DMS153 treated with DMSO at 0.1 percent for 48 hours (cell line): ENCODE measurements at regions not wholly inside any gene's neighbourhood (a gene's known extent, or its start where the extent isn't known, plus 50 kb on each side); places are given as distances from the start of the nearest gene placed in this dataset.
"Not testable (repeated sequence)": the region's sequence is repeated elsewhere in the genome, so short reads cannot be mapped to it uniquely, and the experiment has no call there.

Source experiments
- DNase-seq: peaks from one replicate; lab custom pipeline; 2025; ENCODE audit not compliant: unreplicated experiment; lab: John Stamatoyannopoulos, UW

DNA sequence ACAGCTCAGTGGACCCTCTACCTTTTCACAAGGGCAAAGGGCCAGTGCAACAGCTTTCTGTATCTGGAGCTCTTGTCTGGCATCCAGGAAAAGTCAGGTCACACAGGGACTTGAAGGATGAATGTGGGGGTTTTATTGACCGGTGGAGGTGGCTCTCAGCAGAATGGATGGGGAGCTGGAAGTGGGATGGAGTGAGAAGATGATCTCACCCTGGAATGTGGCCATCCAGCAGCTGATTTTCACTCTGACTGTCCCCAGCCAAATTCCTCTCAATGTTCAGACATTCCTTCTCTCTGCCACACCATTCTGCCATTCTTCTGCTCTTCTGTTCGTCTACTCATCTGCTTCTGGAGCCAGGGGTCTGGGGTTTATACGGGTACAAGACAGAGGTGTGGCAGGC is 1119.9 kb downstream of the TAF11L14 start:
- no peak for DNase-seq

DNA sequence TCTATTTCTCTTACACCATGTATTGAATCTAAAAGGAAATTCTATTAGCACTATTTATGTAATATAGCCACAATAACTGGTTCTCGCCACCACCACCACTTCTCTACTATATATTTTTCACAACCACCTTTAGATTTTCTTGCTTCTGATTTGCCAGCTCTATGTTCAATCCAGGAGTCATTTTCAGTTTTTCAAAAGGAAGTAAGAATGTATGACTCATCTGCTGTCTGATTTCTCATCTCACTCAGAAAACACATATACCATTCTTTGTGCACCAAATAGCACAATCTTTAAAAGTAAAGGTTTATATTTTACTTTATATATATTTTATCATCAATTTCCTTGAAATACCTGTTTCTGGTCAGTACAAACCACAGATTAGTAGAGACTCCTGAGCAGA is 1127.5 kb downstream of the TAF11L14 start:
- DNase-seq: no peak

DNA sequence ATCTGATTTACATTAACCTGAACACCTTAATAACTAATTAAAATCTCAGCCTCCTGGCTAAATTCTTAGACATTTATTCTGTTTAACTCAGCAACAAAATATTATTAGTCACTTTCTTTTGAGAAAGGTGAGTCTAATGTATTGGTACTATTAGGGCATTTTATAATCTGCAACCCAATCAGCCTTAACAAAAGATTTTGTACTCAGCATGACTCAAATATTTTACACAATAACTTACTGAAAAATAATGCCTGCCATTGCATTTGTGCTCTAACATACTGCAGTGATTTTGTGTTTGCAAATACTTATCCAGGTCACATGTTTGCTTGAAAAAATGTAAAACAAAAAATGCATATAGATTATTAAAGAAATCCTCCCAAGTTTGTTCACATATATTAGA is 1129.9 kb downstream of the TAF11L14 start:
- DNase-seq: no peak

DNA sequence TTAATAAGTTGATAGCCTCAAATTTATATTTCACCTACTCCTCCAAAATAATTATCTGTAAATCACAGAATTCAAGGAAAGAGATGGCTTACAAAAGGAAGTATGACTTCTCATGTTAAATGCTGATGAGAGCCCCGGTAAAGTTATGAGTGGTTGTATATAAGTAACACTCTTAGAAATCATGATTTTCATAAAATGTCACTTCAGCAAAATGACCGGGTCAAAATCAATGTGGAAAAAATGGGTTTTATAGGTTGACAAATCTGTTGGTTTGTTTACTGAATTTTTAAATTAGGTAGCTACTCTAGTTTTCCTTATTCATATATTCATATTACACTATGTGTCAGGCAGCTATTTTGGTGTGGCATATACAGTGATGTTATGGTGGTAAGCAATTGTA is 1131.0 kb downstream of the TAF11L14 start:
- DNase-seq: no peak

DNA sequence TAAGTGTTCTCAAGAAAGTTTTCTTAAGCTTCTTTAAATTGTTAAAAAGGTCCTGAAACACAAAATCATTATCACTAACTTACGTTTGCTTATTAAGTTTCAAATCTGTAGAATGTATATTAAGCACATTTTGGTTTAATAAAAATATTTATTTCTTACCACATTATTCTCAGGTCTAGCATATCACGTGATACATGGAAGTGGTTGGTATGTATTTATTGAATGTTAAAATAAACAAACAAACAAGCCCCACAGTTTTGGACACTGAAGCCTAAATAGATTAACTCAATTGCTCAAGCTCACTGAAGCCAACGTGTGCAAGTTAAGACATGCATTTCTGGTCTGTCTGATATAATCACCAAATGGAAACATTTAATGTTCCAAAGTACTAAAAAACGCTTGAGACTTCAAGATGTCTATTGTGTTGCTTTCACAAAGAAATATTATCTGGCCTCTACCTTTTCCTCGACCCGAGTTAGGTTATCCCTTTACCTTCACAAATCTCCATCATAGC is 1136.9 kb downstream of the TAF11L14 start:
- no peak for DNase-seq

DNA sequence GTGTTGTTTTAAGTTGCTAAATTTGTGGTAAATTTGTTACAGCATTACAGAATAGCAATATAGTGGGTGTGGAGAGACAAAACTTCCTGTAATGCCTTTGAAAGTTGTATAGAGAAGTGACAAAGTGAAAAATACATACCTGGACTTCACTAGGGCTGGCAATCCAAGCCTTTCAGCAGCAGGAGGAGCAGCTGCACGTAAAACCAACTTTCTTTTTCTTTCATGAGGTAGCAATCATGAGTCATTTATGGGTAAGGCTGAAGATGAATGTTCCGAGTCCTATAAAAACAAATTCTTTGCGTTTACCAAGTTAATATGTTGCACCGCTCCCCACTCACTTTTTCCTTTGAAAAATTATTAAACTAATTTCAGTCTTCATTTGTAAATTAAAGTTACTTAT is 1138.2 kb downstream of the TAF11L14 start:
- no peak for DNase-seq

DNA sequence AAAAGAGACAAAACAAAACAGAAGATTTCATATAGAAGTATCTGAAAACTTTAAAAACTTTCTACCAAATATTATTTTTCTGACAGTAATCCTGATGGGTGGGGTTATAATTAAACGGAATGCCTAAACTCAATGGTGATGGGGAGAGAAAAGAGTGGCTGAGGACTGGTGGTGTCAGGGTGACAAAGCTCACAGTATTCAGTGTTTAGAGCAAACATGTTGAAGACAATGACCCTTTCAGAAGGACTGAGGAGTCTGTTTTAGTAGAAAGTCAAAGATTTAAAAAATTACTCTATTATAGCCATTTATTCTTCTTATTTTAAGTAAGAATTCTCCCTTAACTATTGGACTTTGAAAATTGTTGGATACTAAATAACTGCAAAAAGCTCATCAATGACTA is 1144.0 kb downstream of the TAF11L14 start:
- no peak for DNase-seq

DNA sequence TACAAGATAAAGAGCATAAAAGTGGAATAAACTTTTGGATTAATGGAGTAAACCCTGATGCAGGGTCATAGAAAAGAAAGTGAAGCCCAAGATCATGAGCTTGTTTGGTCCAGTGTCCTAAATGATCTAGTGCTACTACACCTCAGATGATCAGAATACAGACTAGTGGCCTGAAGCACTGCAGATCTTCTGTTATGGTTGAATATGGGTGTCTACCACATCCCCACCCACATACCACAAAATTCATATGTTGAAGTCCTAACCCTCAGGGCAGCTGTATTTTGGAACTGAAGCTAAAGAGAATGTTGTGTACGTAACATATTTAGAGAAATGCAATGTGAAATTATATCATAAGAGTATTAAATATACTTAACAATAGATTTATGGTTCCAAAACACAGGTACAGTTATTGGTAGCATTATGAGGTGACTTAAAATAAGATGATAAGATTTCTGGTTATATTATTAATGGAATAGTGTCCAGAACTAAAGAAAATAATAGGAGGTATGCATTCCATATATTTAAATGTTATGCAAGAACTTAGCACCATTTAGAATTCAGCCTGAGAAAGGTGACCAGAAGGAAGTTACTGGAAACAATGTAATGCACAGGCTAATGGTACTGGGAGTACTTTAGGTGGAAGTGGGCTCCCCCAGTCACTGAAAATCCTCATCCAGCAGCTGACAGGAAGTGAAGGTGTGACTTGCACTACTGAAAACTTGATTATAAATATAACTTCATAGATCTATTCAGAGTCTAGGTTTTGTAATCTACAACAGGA is 1155.1 kb downstream of the TAF11L14 start:
- no peak for DNase-seq

DNA sequence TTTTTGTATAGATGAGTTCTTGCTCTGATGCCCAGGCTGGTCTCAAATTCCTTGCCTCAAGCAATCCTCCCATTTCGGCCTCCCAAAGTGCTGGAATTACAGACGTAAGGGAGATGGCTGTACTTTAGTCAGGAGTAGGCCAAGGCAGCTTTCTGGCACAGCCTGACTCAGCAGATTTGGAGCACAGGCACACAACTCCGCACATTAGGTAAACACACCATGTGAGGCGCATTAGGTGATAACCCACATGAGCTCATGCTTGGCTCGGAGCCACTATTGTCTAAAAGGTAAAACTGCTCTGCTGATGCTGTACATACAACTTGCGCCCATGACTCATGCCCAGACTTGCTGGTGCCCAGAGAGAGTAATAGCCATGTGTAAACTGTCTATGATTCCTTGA is 1157.9 kb downstream of the TAF11L14 start:
- no peak for DNase-seq

DNA sequence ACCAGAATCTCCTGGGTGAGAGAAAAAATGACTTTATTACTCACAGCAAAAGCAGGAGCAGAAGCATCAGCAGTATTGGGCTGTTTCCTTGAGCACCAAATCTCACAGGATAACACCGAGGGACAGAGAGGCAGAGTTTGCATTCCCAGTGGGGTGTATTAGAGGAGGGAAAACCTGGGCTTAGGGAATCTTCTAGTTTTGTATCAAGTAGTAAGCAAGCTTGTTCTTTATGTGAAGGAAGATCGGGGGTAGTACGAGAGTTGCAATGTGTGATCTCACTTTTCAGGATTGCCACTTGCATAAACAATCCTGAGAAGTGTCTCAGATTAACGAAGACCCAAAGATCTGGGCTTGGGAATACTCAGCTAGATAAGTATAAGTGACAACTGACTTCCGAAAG is 1163.0 kb downstream of the TAF11L14 start:
- DNase-seq: no peak

DNA sequence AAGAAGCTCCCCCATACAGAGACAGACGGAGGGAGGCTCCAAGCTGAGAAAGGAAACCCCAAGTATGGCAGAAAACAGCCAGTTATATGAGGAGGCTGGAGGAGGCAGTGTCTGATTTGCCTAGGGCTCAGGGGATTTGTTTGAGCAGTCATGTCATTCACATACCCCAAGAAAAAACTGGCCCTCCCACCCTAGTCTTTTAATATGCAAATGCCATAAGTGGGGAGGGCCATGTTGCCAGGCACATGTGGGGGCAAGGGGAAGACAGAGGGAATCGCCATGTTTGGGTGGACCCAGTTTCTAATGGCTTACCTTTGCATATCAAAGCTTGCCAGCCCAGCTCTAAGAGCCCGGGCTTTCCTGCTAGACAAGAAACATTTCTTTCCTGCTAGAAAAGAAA is 1163.8 kb downstream of the TAF11L14 start:
- DNase-seq: no peak

DNA sequence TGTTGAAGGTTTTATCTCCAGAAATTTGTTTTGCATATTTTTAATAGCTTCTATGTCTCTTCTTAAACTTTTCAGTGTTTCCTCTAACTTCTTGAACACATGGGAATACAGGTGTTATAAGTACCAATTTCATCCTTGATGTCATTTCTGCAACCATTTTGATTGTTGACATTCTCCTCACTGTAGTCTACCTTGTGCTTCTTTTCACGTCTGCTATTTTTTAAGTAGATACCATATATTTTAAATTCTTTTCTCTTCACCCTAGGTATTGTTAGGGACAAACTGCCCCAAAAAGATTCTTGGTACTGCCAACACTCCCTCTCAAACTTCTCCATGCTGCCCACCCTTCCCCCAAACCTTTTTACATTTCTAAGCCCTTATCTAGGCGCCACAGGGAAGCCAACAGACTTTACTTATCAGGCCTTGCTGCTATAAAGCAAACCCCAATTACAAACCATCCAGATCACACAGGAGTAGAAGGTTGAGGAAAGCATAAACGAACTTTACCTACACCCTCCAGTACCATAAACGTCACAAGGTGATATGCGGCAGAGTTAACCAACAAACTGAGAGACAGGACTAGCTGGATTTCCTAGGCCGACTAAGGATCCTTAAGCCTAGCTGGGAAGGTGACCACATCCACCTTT is 1165.3 kb downstream of the TAF11L14 start:
- DNase-seq: no peak

DNA sequence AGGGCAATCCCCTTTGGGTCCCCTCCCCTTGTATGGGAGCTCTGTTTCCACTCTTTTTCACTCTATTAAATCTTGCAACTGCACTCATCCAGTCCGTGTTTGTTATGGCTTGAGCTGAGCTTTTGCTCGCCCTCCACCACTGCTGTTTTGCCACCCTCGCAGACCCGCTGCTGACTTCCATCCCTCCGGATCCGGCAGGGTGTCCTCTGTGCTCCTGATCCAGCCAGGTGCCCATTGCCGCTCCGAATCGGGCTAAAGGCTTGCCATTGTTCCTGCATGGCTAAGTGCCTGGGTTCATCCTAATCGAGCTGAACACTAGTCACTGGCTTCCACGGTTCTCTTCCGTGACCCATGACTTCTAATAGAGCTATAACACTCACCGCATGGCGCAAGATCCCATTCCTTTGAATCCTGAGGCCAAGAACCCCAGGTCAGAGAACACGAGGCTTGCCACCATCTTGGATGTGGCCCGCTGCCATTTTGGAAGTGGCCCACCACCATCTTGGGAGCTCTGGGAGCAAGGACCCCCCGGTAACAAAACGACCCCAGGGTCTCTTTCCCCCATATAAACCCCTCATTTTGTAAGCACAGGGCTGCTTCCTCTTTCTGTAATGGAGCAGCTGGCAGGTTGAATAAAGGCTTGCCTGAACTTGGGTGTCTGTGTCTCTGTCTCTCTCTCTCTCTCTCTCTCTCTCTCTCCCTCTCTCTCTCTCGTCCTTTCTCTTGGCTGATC is 1166.2 kb downstream of the TAF11L14 start:
- DNase-seq: no peak

DNA sequence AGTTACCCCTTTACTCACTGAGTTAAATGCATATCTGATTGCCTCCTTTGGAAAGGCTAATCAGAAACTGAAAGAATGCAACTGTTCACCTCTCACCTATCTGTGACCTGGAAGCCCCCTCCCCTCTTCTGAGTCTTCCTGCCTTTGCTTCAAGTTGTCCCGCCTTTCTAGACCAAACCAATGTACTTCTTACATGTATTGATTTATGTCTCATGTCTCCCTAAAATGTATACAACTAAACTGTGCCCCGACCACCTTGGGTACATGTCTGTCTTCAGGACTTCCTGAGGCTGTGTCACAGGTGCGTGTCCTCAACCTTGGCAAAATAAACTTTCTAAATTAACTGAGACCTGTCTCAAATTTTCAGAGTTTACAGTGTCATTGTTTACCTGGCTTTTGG is 1167.2 kb downstream of the TAF11L14 start:
- DNase-seq: not testable (repeated sequence)

DNA sequence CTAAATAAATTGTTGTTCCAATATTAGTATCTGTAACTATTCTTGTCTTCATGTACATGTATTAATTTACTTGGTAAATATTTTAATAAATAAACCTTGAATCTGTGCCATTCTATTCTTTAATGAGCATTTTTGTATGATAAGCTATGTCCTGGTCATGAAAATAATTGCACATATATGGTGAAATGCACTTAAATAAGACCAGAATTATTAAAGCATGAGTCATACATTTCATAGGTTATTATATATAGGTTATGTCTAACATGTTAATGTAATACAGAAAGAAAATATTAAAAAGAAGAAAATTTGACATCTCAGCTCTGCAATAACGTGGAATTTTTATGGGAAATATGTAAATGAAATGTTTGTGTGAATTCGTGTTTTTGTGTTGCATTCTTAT is 1168.1 kb downstream of the TAF11L14 start:
- DNase-seq: no peak

DNA sequence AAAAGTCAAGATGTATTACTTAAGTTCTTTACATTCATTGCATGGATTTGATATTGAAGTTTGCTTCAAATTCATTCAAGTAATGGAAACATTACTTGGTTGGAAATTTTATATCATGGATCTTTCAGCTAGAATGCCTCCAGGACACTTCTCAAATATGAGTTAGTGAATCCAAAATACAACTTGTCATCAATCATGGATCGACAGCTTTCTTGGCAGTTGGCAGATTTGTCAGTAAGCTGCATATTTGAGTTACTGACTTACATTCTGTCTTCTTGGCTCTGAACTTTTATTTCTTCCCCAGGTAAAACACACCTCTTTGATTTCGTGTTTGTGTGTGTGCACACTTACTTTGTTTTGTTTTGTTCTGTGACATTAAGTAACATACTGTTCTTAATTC is 1171.1 kb downstream of the TAF11L14 start:
- DNase-seq: no peak

DNA sequence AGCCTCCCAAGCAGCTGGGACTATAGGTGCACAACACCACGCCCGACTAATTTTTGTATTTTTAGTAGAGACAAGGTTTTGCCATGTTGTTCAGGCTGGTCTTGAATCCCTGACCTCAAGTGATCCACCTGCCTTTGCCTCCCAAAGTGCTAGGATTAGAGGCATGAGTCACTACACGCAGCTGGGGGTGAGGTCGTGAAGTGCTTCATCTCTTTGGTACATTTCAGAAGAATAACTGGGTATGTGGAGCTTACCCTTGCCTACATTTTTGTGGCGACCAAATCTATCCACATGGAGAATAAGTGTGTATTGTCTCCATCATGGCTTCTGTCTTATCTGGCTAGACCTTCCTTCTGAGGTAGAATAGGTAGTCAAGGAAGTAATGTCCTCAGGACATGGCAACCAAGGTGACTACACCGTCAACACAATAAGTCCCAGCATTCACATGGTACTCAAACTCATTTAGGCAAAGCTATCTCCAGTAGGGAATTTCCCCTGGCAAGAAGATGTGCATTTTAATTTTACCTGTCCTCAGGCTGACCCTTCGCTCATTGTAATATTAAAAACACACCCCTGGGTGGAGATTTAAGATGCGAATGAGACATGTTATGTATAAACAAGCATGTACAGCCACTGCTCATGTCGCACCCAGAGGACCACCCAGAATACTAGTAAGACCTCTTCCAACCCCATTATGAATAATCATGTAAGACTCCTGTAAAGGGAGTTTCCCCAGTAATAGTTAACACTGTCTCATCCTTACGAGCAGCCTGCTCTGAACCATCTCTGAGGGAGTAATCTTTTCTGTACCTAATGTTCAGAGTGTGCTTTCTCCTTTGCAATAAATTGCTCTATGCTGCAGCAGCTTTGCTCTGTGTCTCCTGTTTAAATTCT is 1173.2 kb downstream of the TAF11L14 start:
- no peak for DNase-seq

DNA sequence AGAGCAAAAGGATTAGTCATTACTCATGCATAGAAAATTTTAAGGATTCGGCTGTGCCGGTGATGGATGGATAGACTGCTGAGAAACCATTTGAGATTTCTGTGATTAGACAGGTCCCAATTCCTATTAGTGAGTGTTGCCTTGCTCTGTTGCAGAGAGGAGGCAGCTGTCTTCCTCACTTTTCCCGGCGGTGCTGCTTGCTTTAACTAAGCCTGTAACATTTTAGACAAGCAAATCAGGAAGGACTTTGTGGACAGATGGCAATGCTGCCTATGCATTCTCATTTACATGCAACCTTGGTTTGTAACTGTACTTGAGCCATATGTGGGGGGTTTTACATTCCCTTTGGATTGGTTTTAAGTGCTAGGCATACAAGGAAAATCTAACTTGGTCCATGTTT is 1176.3 kb downstream of the CDH18 start:
- DNase-seq: no peak

DNA sequence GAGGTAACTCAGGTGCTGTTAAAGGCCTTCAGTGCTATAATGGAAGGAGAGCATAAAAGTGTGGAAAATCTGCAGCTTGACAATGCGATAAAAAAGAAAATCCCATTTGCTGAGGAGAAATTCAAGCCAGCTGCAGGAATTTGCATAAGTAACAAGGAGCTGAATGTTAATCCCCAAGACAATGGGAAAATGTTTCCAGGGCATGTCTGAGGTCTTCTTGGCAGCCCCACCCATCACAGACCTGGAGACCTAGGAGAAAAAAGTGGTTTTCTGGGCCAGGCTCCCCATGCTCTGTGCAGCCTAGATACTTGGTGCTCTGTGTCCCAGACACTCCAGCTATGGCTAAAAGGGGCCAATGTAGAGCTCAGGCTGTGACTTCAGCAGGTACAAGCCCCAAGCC is 1159.6 kb downstream of the CDH18 start:
- no peak for DNase-seq

DNA sequence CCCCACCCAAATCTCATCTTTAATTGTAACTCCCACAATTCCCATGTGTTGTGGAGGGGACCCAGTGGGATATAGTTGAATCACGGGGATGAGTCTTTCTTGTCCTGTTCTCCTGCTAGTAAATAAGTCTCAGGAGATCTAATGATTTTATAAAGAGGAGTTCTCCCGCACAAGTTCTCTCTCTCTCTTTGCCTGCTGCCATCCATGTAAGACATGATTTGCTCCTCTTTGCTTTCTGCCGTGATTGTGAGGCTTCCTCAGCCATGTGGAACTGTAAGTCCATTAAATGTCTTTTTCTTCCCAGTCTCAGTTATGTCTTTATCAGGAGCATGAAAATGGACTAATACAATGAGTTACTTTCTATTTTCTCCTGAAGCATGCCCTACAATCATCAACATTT is 1158.5 kb downstream of the CDH18 start:
- DNase-seq: no peak

DNA sequence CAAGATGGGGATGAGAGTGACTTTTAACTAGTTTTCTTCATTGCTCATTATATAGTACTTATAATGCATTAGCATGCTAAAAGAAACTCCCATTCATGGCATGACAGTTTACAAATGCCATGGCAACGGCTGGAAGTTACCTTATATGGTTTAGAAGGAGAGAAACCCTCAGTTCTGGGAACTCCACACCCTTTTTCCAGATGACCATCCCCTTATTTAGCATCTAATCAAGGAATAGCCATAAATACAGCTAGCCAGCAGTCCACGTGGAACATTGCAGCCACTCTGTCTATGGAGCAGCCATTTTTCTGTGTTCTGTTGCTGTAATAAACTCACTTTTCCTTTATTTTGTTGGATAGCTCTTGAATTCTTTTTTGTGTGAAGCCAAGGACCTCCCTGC is 1137.8 kb downstream of the CDH18 start:
- no peak for DNase-seq
